SH-SY5Y (cell line): ENCODE measurements at regions not wholly inside any gene's neighbourhood (a gene's known extent, or its start where the extent isn't known, plus 50 kb on each side); places are given as distances from the start of the nearest gene placed in this dataset.

Source experiments
- GATA2 ChIP-seq: IDR thresholded peaks from 2 replicates; pipeline ENCODE4 v1.6.1; 2011; ENCODE audit warnings: mild to moderate bottlenecking, low read depth, low read length
- GATA3 ChIP-seq: IDR thresholded peaks from 2 replicates; pipeline ENCODE4 v1.6.1; 2011; ENCODE audit warnings: low read depth, mild to moderate bottlenecking, low read length, moderate library complexity

DNA sequence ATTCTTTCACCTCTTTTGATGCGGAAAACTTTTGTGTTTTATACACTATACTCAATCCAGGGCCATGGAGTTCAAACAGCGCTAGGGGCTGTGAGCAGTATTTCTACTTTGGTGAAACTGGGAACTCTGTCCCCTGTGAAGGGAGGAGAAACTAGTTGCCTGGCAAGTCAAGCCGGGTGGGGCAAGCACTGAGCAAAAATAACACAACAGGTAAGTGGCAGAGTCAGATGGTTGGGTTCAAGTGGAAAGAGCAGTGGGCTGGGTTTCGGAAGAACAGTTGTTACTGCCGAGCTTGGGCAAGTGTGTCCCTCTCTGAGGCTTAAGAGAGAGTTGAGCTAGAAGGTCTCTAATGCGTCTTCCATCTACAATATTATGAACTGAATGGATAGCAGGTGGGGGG is 59.7 kb upstream of the ROPN1 start:
- no peak for TF ChIP-seq GATA2
- TF ChIP-seq GATA3 = no peak
